Large intestine (tissue), 3 donors: ENCODE measurements at regions not wholly inside any gene's neighbourhood (a gene's known extent, or its start where the extent isn't known, plus 50 kb on each side); places are given as distances from the start of the nearest gene placed in this dataset.

Experiments
- DNase-seq, 2 donors: peaks; one replicate each; pipeline versions ENCODE4 v3.0.0 to v3.0.0-alpha.2; 2013
- H3K27ac ChIP-seq: one replicate; pipeline ENCODE4 v1.5.1; 2013; ENCODE audit warnings: low read length
- H3K27me3 ChIP-seq: 2 replicates; pipeline ENCODE4 v1.6.1; 2013; ENCODE audit warnings: low read length; ENCODE audit not compliant: control insufficient read depth, insufficient read depth
- H3K36me3 ChIP-seq: 2 replicates; pipeline ENCODE4 v1.6.1; 2013; ENCODE audit warnings: low read length; ENCODE audit not compliant: control insufficient read depth, insufficient read depth
- H3K4me1 ChIP-seq: one replicate; pipeline ENCODE4 v1.6.1; 2013; ENCODE audit warnings: low read length; ENCODE audit not compliant: control insufficient read depth, insufficient read depth
- H3K4me3 ChIP-seq: one replicate; pipeline ENCODE4 v1.5.1; 2013; ENCODE audit warnings: low read length
- H3K9me3 ChIP-seq: one replicate; pipeline ENCODE4 v1.6.1; 2013; ENCODE audit warnings: mild to moderate bottlenecking, low read depth, low read length, moderate library complexity; ENCODE audit not compliant: control insufficient read depth
- WGBS: methylation state at CpG from one replicate; pipeline ENCODE4 v1.1.5; 2013; ENCODE audit warnings: low lambda C conversion rate; ENCODE audit not compliant: insufficient coverage; 5-methylcytosine and 5-hydroxymethylcytosine counted together

DNA sequence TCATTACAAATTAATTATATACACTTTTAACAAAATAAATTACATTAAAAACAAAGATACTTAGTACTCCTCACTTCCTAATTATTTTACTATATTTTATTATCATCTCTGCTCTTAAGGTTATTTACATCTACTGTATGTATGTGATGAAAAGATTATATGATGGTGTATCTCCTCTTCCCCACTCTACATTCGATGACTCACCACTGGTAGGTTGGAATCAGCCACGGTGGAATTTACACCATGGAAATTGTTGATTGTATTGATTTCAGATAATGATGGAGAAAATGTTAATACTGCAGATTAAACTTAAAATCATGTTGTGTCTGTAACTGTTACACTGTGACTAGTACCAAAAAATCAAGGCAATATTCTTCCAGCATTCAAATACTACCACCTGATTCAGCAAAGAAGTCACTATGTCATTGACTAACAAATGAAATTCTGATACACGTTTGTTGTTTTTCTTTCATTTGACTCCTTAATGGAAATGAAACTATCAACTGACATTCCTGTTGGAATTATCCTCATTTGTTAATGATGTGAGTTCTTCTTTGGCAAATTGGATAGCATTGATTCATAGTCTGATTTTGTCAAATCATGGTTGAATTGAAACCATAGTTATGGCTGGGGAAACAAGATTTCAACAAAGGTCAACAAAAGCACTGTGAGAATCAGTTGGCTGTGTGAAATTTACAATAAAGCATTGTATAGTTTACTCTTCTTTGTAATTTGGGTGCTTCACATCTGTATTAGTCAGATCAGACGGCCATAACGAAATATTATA lies 69.0 kb upstream of the NLK start:
- Histone ChIP-seq H3K4me3 (no peak overlapping the region), H3K9me3 (no peaks in the 10 kb centered on the region)
- no peak for DNase-seq

DNA sequence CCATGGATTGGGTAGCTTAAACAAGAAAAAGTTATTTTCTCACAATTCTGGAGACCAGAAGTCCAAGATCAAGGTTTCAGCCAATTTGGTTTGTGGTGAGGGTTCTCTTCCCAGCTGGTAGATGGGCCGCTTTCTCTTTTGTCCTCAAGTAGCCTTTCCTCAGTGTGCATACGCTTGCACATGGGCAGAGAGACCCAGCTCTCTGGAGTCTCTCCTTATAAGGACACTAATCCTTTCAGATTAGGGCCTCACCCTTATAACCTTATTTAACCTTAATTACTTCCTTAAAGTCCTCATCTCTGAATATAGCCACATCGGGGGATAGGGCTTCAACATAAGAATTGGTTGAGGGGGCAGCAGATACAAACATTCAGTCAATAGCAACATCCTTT lies 68.4 kb upstream of the NLK start:
- H3K4me1 ChIP-seq, result no peaks in the 10 kb centered on the region
- no peak overlapping the region for H3K27ac ChIP-seq
- no peak for DNase-seq
- H3K27me3 ChIP-seq, result no peaks in the 10 kb centered on the region
- H3K4me3 ChIP-seq, result no peak overlapping the region
- no peaks in the 10 kb centered on the region for H3K36me3 ChIP-seq
- H3K9me3 ChIP-seq, result no peaks in the 10 kb centered on the region
- WGBS, result no CpG with 5 or more reads among the region's 3 CpGs

More for the DNA sequence above, 69.0 kb upstream of the NLK start:
- Histone ChIP-seq H3K27me3 (no peaks in the 10 kb centered on the region), H3K4me1 (no peaks in the 10 kb centered on the region), H3K27ac (no peak overlapping the region), H3K36me3 (no peaks in the 10 kb centered on the region)
- WGBS, result 82% methylated on average over 2 of the region's 5 CpGs

DNA sequence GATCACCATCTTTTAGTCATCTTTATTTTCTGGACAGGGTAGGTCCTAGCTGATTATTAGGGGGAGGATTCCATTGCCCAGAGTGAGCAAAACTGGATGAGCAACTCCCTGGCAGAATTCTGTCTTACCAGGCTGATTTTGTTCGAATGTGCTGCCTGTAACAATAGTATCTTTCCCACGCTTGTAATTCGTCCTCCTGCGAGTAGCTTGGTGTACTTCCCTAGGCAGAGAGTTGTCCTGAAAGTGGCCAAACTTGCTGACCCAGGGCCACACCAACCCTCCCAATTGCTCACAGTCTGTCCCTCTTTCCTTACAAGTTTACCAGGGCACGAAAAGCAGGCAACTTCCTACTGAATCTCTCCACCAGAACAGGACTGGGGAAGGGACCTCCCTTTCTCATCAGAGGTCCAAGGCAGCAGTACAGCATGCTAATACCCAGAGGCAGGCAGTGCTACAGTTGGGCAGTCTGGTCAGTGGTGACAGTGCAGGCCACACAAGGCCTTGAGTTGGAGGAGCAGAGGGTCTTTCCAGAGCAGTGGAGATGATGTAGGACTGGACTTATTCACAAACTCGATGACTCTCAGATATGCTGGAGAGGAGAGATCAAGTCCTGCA lies 67.8 kb upstream of the NLK start:
- no peaks in the 10 kb centered on the region for H3K4me1 ChIP-seq
- WGBS, result no CpG with 5 or more reads among the region's 6 CpGs
- no peaks in the 10 kb centered on the region for H3K27me3 ChIP-seq
- H3K4me3 ChIP-seq, result no peak overlapping the region
- H3K9me3 ChIP-seq, result no peaks in the 10 kb centered on the region
- H3K36me3 ChIP-seq, result no peaks in the 10 kb centered on the region
- DNase-seq, result no peak
- H3K27ac ChIP-seq, result no peak overlapping the region

DNA sequence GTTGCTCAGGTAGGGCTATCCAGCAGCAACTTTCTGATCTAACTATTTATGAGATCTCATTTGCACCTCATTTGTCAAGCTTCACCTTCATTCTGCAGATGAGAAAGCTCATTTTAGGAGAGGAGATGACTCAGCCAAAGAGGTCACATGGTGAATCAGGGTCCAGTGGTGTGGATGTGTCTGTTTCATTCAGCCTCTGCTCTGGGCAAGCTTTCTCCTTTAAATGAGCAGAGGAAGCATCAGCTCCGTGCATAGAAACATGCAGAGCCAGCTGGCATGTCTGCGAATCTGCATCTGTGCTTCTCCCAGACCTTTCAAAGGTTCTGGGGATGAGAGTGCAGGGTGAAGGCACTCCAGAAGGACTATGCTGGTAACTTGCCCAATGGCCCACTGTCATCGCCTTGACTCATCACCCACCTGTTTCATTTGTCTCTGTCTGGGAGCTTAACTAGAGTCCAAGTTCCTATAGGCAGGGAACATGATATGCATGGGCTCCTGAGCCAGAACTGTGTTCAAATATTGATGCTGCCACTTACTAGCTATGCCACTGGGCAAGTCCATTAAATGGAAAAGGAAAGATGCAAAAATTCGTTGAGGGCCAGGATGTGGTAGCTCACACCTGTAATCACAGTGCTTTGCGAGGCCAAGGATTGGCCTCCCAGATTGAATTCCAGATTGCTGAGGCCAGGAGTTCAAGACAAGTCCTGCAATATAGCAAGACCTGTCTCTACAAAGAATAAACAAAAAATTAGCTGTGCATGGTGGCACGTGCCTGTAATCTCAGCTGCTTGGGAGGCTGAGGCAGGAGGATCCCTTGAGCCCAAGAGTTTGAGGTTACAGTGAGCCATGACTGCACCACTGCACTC lies 67.1 kb upstream of the NLK start:
- Histone ChIP-seq H3K4me1 (no peaks in the 10 kb centered on the region), H3K27me3 (no peaks in the 10 kb centered on the region), H3K4me3 (no peak overlapping the region), H3K27ac (no peak overlapping the region), H3K9me3 (no peaks in the 10 kb centered on the region), H3K36me3 (no peaks in the 10 kb centered on the region)
- no CpG with 5 or more reads among the region's 6 CpGs for WGBS
- no peak for DNase-seq

DNA sequence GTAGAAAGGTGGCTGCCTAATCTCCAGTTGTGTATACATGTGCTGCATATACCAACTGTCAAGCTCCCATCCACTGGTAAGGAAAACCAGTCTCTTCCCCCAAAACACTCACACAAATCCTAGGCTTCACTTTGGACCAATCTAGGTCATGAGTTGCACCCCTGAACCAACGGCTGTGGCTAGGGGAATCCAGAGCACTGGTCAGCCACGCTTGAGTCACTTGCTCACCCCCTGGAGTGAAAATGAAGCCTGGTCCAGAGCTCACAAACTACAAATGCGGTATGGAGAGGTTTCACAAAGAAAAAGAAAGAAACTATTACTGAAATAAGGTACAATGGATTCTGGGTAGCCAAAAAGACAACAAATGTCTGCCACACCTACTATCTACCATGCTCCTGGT lies 66.1 kb upstream of the NLK start:
- Histone ChIP-seq H3K27ac (no peak overlapping the region), H3K36me3 (no peaks in the 10 kb centered on the region), H3K27me3 (no peaks in the 10 kb centered on the region), H3K4me1 (no peaks in the 10 kb centered on the region), H3K4me3 (no peak overlapping the region), H3K9me3 (no peaks in the 10 kb centered on the region)
- WGBS, result no CpG with 5 or more reads among the region's 3 CpGs
- DNase-seq, result no peak

DNA sequence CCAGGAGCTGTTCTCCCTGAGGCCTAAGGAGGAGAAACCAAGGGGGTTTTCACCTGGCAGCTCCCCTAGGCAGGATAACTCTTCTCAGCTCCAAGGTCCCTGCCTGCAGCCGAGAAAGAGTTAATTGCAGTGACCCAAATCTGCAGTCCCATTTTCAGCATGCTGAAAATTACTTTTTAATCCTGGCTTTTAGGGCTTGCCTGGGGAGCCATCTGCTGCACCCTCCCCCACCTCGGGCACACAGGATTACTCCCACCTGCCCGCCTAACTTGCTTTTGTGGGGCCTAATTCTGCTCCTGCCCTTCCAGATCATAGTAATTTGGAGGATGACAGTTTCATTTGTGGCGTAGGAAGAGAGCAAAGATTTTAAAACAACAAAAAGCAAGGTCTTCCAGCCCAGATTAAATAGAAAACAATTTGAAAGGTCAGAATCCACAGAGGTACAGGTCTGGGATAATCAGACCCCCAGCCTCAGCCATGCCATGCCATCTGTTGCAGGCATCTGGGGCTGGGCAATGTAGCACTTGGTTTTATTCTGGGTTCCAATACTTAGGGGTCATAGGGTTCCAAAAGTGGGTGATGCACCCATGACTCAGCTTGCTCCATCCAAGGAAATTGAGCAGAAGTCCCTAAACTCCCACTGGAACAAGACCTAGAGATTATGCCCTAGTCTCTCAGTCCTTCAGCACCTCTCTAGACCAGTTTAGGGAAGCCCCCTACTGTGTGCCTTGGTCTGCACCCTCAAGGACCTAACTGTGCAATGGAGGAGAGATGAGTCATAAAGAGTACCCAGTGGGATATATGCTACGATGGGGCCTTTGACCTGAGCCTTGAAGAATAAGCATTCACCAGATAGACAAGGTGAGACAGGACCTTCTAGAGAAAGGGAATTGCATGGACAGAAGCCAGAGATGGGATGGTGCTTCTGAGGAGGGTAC lies 64.5 kb upstream of the NLK start:
- Histone ChIP-seq H3K27ac (no peak overlapping the region), H3K4me3 (no peak overlapping the region), H3K9me3 (no peaks in the 10 kb centered on the region), H3K4me1 (peaks cover 11% of the 10 kb centered on the region), H3K36me3 (no peaks in the 10 kb centered on the region), H3K27me3 (no peaks in the 10 kb centered on the region)
- DNase-seq, result no peak
- WGBS, result no CpG with 5 or more reads among the region's 5 CpGs

DNA sequence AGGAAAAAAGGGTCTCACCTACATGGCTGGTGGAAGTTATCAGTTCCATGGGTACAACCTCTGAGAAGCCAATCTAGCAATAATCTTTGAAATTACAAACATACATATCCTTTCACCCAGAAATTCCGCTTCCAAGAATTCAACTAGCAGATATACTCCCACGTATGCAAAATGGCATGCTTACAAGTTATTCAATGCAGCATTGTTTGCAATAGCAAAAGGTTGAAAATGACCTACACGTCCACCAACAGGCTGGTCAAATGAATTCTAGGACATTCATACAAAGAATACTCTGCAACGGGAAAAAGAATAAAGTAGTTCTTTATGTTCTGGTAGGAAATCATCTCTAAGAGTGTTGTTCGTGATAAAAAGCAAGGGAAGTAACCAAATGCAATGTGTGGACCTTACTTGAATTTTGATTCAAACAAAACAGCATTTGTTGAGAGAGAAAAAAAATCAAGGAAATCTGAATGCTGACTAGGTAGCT lies 63.7 kb upstream of the NLK start:
- Histone ChIP-seq H3K4me3 (no peak overlapping the region), H3K9me3 (no peaks in the 10 kb centered on the region), H3K27ac (no peak overlapping the region), H3K27me3 (no peaks in the 10 kb centered on the region), H3K36me3 (no peaks in the 10 kb centered on the region), H3K4me1 (peaks cover 18% of the 10 kb centered on the region)
- 100% methylated on average over 2 of the region's 5 CpGs for WGBS
- DNase-seq, result no peak

DNA sequence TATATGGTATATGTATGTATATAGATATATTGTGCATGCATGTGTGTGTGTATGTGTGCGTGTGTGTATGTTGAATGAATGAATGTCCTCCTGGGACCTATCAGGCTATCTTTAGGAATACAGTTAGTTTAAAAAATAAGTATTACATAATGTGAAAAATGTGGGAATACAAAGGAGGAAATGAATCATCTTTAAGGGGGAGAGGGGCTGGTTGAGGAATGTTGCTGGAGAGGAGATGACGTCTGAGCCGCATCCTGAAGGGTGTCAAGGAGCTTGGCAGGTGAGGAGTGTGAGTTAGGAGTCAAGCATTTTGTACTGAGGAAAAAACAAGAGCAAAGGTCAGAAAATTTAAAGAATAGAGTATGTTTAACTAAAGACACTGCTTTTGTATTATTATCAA lies 62.4 kb upstream of the NLK start:
- Histone ChIP-seq H3K36me3 (no peaks in the 10 kb centered on the region), H3K4me3 (no peak overlapping the region), H3K27ac (no peak overlapping the region), H3K27me3 (no peaks in the 10 kb centered on the region), H3K9me3 (no peaks in the 10 kb centered on the region), H3K4me1 (peaks cover 18% of the 10 kb centered on the region)
- WGBS, result 100% methylated on average over 1 of the region's 3 CpGs
- DNase-seq, result no peak

DNA sequence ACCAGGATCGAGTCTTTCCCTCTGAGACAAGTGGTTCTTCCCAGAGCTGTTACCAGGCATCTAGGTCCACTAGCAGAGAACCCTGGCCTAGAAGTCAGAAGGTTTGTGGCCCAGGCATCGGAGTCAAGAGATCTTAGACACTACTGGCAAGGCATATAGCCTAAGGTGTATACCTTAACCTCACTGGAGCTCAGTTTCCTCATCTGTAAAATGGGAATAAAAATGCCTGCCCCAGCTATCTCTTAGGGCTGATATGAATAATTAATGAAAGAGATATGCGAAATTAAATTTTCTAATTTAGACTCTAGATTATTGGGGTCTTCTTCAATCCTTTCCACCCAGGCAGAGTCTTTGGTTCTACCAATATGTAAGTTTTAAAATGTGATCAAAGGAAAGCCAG lies 60.5 kb upstream of the NLK start:
- H3K9me3 ChIP-seq, result no peaks in the 10 kb centered on the region
- WGBS, result no CpG with 5 or more reads among the region's 3 CpGs

More for the DNA sequence above, 60.5 kb upstream of the NLK start:
- no peaks in the 10 kb centered on the region for H3K36me3 ChIP-seq
- H3K27me3 ChIP-seq, result no peaks in the 10 kb centered on the region
- no peak overlapping the region for H3K27ac ChIP-seq
- DNase-seq, result no peak
- no peak overlapping the region for H3K4me3 ChIP-seq
- H3K4me1 ChIP-seq, result peaks cover 18% of the 10 kb centered on the region
